AG04449 (cell line): ENCODE measurements at regions not wholly inside any gene's neighbourhood (a gene's known extent, or its start where the extent isn't known, plus 50 kb on each side); places are given as distances from the start of the nearest gene placed in this dataset.

ENCODE experiments used
- CTCF ChIA-PET: fragments of 350-600 bp; formaldehyde crosslinking; extraction: SDS; loops from one replicate; lab custom pipeline; 2021; ENCODE audit warnings: antibody characterized with exemption; lab: Yijun Ruan, JAX
- POLR2A ChIA-PET: fragments of 400-600, 350-600 bp; formaldehyde crosslinking; extraction: SDS; loops from one replicate; lab custom pipeline; 2020; ENCODE audit warnings: antibody characterized with exemption, inconsistent platforms; lab: Yijun Ruan, JAX
- DNase-seq: peaks from one replicate; pipeline ENCODE4 v3.0.0-alpha.2; 2010; ENCODE audit warnings: low read depth, low spot score
- H3K4me3 ChIP-seq: 2 replicates; pipeline ENCODE4 v1.5.1; 2011; ENCODE audit warnings: low read depth, mild to moderate bottlenecking, control low read depth, low read length
- CTCF ChIP-seq: IDR thresholded peaks from one replicate; pipeline ENCODE4 v1.5.1; 2011; ENCODE audit warnings: mild to moderate bottlenecking, moderate library complexity, low read length, control low read depth, inconsistent platforms; ENCODE audit not compliant: insufficient read depth; ENCODE audit errors: missing control alignments

- DNase-seq, result peak; percentile 19
- H3K4me3 ChIP-seq, result no peak overlapping the region
- POLR2A ChIA-PET, result no interaction called here
- CTCF ChIA-PET, result no interaction called here
- no peak for TF ChIP-seq CTCF
Measured at GRCh38 chrX:22526339-22526738, 253.6 kb downstream of the CBLL2 start.

- POLR2A ChIA-PET, result no interaction called here
- CTCF ChIA-PET, result no interaction called here
- TF ChIP-seq CTCF, result no peak
- DNase-seq, result no peak
- no peak overlapping the region for H3K4me3 ChIP-seq
Measured at GRCh38 chrX:22527302-22527701, 254.6 kb downstream of the CBLL2 start.

DNA sequence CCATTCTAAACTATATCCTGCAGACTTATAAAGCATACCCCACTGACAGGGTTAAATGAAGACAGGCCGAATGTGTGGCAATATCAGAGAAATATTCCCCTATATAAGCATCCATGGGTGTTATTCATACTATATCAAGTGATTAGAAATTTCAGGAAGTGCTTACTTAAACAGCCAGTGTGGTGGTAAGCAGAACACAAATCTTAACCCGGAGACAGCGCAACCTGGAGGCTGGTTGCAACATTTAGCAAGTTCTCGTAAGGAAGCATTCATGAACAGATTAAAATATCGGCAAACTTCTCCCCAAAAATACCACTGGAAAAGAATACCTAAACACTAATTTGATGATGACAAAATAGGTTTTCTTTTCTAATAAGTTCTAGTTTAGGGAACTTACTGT, 261.2 kb downstream of the CBLL2 start:
- CTCF ChIA-PET, result no interaction called here
- no peak for DNase-seq

DNA sequence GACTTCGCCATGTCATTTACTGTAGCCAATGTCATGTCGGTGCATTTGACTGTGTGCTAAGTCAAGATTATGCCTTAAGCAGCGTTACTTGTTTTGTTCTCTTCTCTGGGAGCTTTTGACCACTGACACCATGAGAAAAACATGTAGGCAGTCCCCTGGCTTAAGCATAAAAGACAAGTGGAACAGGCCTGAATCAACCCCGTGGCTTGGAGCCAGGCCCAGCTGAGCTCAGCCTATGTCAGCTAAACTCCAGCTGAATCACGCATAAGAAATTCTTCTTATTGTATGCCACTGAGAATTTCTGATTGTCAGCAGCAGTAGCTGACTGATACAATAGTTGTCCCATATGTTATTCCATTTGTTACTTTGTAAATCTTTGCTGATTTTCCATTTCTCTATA, 261.9 kb downstream of the CBLL2 start:
- ChIA-PET POLR2A (no interaction called here), CTCF (no interaction called here)
- peak; percentile 44 for DNase-seq

More for the DNA sequence above, 261.2 kb downstream of the CBLL2 start:
- POLR2A ChIA-PET, result no interaction called here
- TF ChIP-seq CTCF, result no peak
- H3K4me3 ChIP-seq, result no peak overlapping the region

DNA sequence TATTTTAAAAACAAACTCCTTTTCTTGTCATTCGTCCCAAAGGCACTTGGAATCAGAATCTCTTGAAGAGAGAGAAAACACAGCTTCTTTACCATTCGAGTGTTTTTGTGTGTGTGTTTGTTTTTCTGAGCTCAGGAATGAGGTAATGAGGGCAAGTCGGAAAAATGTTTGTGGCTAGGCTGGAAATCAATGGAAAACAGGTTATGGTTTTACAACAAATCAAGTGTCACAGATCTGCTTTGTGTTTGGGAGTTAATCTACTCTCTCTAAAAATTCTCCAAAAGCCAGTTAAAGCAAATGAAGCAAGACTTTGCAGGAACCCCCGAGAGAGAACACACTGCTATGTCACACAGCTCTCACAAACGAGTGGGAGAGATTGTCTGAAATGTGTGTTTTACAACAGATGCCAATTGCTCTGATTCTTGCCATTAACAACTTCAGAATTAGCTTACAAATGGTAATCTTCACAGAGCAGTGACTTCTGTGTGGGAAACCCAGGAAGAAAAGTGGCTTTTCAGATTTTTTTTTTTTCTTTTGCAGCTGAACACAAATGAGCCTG, 264.1 kb downstream of the CBLL2 start:
- no peak for DNase-seq
- ChIA-PET CTCF (no interaction called here), POLR2A (no interaction called here)
- H3K4me3 ChIP-seq, result no peak overlapping the region
- TF ChIP-seq CTCF, result no peak

More for the DNA sequence above, 261.9 kb downstream of the CBLL2 start:
- H3K4me3 ChIP-seq, result no peak overlapping the region
- TF ChIP-seq CTCF, result no peak

DNA sequence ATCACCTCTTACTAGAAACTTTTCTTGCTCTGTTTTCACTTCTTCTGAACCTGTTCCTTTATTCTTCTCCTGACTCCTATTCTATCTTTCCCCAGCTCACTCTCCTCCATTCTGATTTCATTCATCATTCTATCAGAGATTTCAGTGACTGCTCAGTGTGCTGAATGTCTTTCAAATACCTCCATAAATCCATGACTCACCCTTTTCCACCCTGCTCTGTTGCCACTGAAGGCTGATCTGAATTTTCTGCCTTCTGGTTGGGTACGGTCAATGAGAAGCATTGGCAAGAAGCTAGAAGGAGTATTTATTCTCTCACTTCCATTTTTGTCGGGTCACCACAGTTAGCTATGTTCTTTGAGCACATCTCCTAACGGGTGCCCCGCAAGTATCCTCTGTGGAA, 265.9 kb downstream of the CBLL2 start:
- DNase-seq, result no peak
- ChIA-PET CTCF (no interaction called here), POLR2A (no interaction called here)
- no peak overlapping the region for H3K4me3 ChIP-seq
- no peak for TF ChIP-seq CTCF
